Spleen (tissue), 11 donors: ENCODE measurements at regions not wholly inside any gene's neighbourhood (a gene's known extent, or its start where the extent isn't known, plus 50 kb on each side); places are given as distances from the start of the nearest gene placed in this dataset.

Experiments used
- DNase-seq: peaks from one replicate; pipeline ENCODE4 v3.0.0-alpha.2; 2020
- H3K27ac ChIP-seq, 8 donors: fragments of 200-600 bp; sonication (generic) in 7 of 8; 1 replicate in 4 of 8; 2 replicates in 4 of 8; pipeline versions ENCODE4 v1.5.0 to v1.8.0; 2016 to 2021; ENCODE audit warnings: inconsistent platforms in 4 of 8, mild to moderate bottlenecking in 4 of 8, moderate library complexity in 1 of 8
- H3K27me3 ChIP-seq, 7 donors: fragments of 200-600 bp; sonication (generic) in 6 of 7; replicated peaks in 1 of 7; 1 replicate in 4 of 7; 2 replicates in 3 of 7; pipeline versions ENCODE4 v1.5.0 to v1.8.0; 2016 to 2021; ENCODE audit warnings: inconsistent platforms in 3 of 7, mild to moderate bottlenecking in 1 of 7
- H3K36me3 ChIP-seq, 6 donors: fragments of 200-600 bp; sonication (generic) in 5 of 6; 1 replicate in 4 of 6; 2 replicates in 2 of 6; pipeline versions ENCODE4 v1.5.0 to v1.8.0; 2016 to 2021; ENCODE audit warnings: inconsistent platforms in 2 of 6
- H3K4me1 ChIP-seq, 6 donors: fragments of 200-600 bp; sonication (generic) in 5 of 6; 1 replicate in 3 of 6; 2 replicates in 3 of 6; pipeline versions ENCODE4 v1.5.0 to v1.8.0; 2016 to 2021; ENCODE audit warnings: inconsistent platforms in 3 of 6
- H3K4me3 ChIP-seq, 8 donors: fragments of 200-600 bp; sonication (generic) in 7 of 8; 1 replicate in 4 of 8; 2 replicates in 4 of 8; pipeline versions ENCODE4 v1.5.0 to v1.8.0; 2016 to 2021; ENCODE audit warnings: inconsistent platforms in 4 of 8, mild to moderate bottlenecking in 4 of 8, moderate library complexity in 2 of 8
- H3K9me3 ChIP-seq, 8 donors: fragments of 200-600 bp; sonication (generic) in 7 of 8; 1 replicate in 4 of 8; 2 replicates in 4 of 8; pipeline versions ENCODE4 v1.5.0 to v1.8.0; 2016 to 2021; ENCODE audit warnings: inconsistent platforms in 4 of 8
- CTCF ChIP-seq, 11 experiments: fragments of 200-600 bp in 7 of 11; fragments of 450-650 bp in 4 of 11; sonication (generic) in 4 of 11; IDR thresholded peaks in 8 of 11; conservative IDR thresholded peaks in 3 of 11; 1 replicate in 7 of 11; 2 replicates in 4 of 11; pipeline versions ENCODE4 v1.4.0 to v1.8.0; 2016 to 2021; ENCODE audit warnings: antibody characterized with exemption in 11 of 11, inconsistent platforms in 4 of 11, mild to moderate bottlenecking in 1 of 11
- POLR2A ChIP-seq, 3 donors: fragments of 450-650 bp; IDR thresholded peaks; one replicate each; pipeline ENCODE4 v1.5.1; 2017; ENCODE audit warnings: antibody characterized with exemption in 3 of 3, mild to moderate bottlenecking in 1 of 3
- POLR2AphosphoS5 ChIP-seq, 3 donors: sonication (generic); formaldehyde crosslinking; IDR thresholded peaks; one replicate each; pipeline ENCODE4 v1.5.1; 2017; ENCODE audit warnings: antibody characterized with exemption in 3 of 3
- WGBS, 5 donors: extraction: QIAGEN DNeasy Blood & Tissue Kit in 3 of 5; methylation state at CpG; one replicate each; pipeline versions ENCODE4 v1.1.5 to v1.1.7; 2013 to 2018; 5-methylcytosine and 5-hydroxymethylcytosine counted together
- intact Hi-C: fragments of 100-400 bp; cut with DNase I; formaldehyde crosslinking; loops from one replicate; pipeline ENCODE4 v1.15.0; 2023; ENCODE audit warnings: low total_unique reads
- donor health status: healthy with polysubstance abuse.
- donor health status: DM: no; HTN: no; CAD: no; lungs with moderate emphysema.
- donor health status: DM: no; HTN: no; CAD: no.
- donor health status: Bipolar disorder and iron deficiency.
- donor health status: healthy.
- donor health status: DM: no; HTN: no; CAD: no.
- donor health status: DM: yes; HTN: yes; CAD: no.

- DNase-seq: no peak
- intact Hi-C loops: no loop called here
Observed at GRCh38 chr13:90633849-90634248, 713.6 kb upstream of the MIR17HG start.

GRCh38 chr13:90640976-90641375 is 706.5 kb upstream of the MIR17HG start:
- Histone ChIP-seq H3K27me3 (no peaks in the 10 kb centered on the region), H3K4me3 (no peak overlapping the region), H3K36me3 (no peaks in the 10 kb centered on the region), H3K27ac (no peak overlapping the region), H3K4me1 (no peaks in the 10 kb centered on the region), H3K9me3 (peaks cover 0 to 25% (median 8%) of the 10 kb centered on the region in 8 donors)
- no peak for DNase-seq
- intact Hi-C loops: no loop called here
- 69 to 100% (median 92%) methylated on average over 1 of the region's 1 CpG for WGBS, 5 donors
- TF ChIP-seq POLR2A (IDR thresholded peaks at IDR 0.05) (no peak), CTCF (IDR thresholded peaks at IDR 0.05 in 8 of 11, conservative IDR thresholded peaks at IDR 0.05 in 3 of 11) (no peak), POLR2AphosphoS5 (IDR thresholded peaks at IDR 0.05) (no peak)

More at GRCh38 chr13:90633849-90634248, 713.6 kb upstream of the MIR17HG start:
- TF ChIP-seq CTCF (IDR thresholded peaks at IDR 0.05 in 8 of 11, conservative IDR thresholded peaks at IDR 0.05 in 3 of 11) (no peak), POLR2AphosphoS5 (IDR thresholded peaks at IDR 0.05) (no peak), POLR2A (IDR thresholded peaks at IDR 0.05) (no peak)
- no peaks in the 10 kb centered on the region for H3K9me3 ChIP-seq
- no peak overlapping the region for H3K27ac ChIP-seq
- H3K27me3 ChIP-seq: no peaks in the 10 kb centered on the region
- no peak overlapping the region for H3K4me3 ChIP-seq
- H3K36me3 ChIP-seq: no peaks in the 10 kb centered on the region
- no peaks in the 10 kb centered on the region for H3K4me1 ChIP-seq

GRCh38 chr13:90641884-90642283 is 705.6 kb upstream of the MIR17HG start:
- H3K27ac ChIP-seq: no peak overlapping the region
- TF ChIP-seq CTCF (IDR thresholded peaks at IDR 0.05 in 8 of 11, conservative IDR thresholded peaks at IDR 0.05 in 3 of 11) (no peak), POLR2A (IDR thresholded peaks at IDR 0.05) (no peak), POLR2AphosphoS5 (IDR thresholded peaks at IDR 0.05) (no peak)

GRCh38 chr13:90645582-90645981 is 701.9 kb upstream of the MIR17HG start:
- no peak for DNase-seq
- no peak overlapping the region for H3K4me3 ChIP-seq
- intact Hi-C loops: no loop called here
- TF ChIP-seq CTCF (IDR thresholded peaks at IDR 0.05 in 8 of 11, conservative IDR thresholded peaks at IDR 0.05 in 3 of 11): no peak
- no peak for TF ChIP-seq POLR2A (IDR thresholded peaks at IDR 0.05)
- no peak for TF ChIP-seq POLR2AphosphoS5 (IDR thresholded peaks at IDR 0.05)
- H3K27ac ChIP-seq: no peak overlapping the region
- no peaks in the 10 kb centered on the region for H3K27me3 ChIP-seq
- no peaks in the 10 kb centered on the region for H3K36me3 ChIP-seq
- H3K9me3 ChIP-seq: peaks cover 0 to 25% (median 8%) of the 10 kb centered on the region in 8 donors
- 83 to 100% (median 93%) methylated on average over 1 of the region's 1 CpG for WGBS, 5 donors
- H3K4me1 ChIP-seq: no peaks in the 10 kb centered on the region

More at GRCh38 chr13:90641884-90642283, 705.6 kb upstream of the MIR17HG start:
- H3K4me1 ChIP-seq: no peaks in the 10 kb centered on the region
- peaks cover 0 to 25% (median 8%) of the 10 kb centered on the region in 8 donors for H3K9me3 ChIP-seq
- DNase-seq: no peak
- no peaks in the 10 kb centered on the region for H3K36me3 ChIP-seq
- intact Hi-C loops: no loop called here
- WGBS, 5 donors: 83 to 98% (median 89%) methylated on average over 2 of the region's 2 CpGs
- no peak overlapping the region for H3K4me3 ChIP-seq
- H3K27me3 ChIP-seq: no peaks in the 10 kb centered on the region
